Tibial nerve (tissue), 4 donors: ENCODE measurements at regions not wholly inside any gene's neighbourhood (a gene's known extent, or its start where the extent isn't known, plus 50 kb on each side); places are given as distances from the start of the nearest gene placed in this dataset.
A peak's percentile ranks its signal among the peaks of the same experiment; 100 is the strongest.

Experiments used
- DNase-seq, 2 donors: peaks; one replicate each; pipeline ENCODE4 v3.0.0-alpha.2; 2019; ENCODE audit warnings: low spot score in 2 of 2
- H3K27ac ChIP-seq, 4 donors: fragments of 200-600 bp; sonication (generic) in 3 of 4; one replicate each; pipeline ENCODE4 v1.5.1; 2017 to 2019; ENCODE audit warnings: mild to moderate bottlenecking in 1 of 4
- H3K27me3 ChIP-seq, 2 donors: fragments of 200-600 bp; sonication (generic) in 1 of 2; one replicate each; pipeline versions ENCODE4 v1.5.1 to v1.6.0; 2017 to 2019
- H3K36me3 ChIP-seq, 3 donors: fragments of 200-600 bp; sonication (generic); one replicate each; pipeline ENCODE4 v1.5.1; 2018 to 2019
- H3K4me1 ChIP-seq, 4 donors: fragments of 200-600 bp; sonication (generic) in 3 of 4; one replicate each; pipeline ENCODE4 v1.5.1; 2017 to 2019
- H3K4me3 ChIP-seq, 4 donors: fragments of 200-600 bp; sonication (generic) in 3 of 4; one replicate each; pipeline ENCODE4 v1.5.1; 2017 to 2019; ENCODE audit warnings: mild to moderate bottlenecking in 1 of 4, moderate library complexity in 1 of 4
- H3K9me3 ChIP-seq, 4 donors: fragments of 200-600 bp; sonication (generic) in 3 of 4; one replicate each; pipeline ENCODE4 v1.5.1; 2017 to 2019
- EP300 ChIP-seq, 2 donors: sonication (generic); formaldehyde crosslinking; IDR thresholded peaks; one replicate each; pipeline ENCODE4 v1.6.1; 2017; ENCODE audit warnings: antibody characterized with exemption in 2 of 2, mild to moderate bottlenecking in 1 of 2
- POLR2A ChIP-seq, 2 donors: fragments of 450-650 bp; IDR thresholded peaks; one replicate each; pipeline ENCODE4 v1.6.1; 2017; ENCODE audit warnings: antibody characterized with exemption in 2 of 2, mild to moderate bottlenecking in 2 of 2, moderate library complexity in 2 of 2
- WGBS, 2 donors: methylation state at CpG; one replicate each; pipeline ENCODE4 v1.1.5; 2018; 5-methylcytosine and 5-hydroxymethylcytosine counted together
- TF ChIP-seq, protein P1 (sequence below), 5 experiments: fragments of 200-600 bp in 3 of 5; fragments of 450-650 bp in 2 of 5; sonication (generic) in 3 of 5; IDR thresholded peaks; one replicate each; pipeline ENCODE4 v1.5.1; 2016 to 2019; ENCODE audit warnings: antibody characterized with exemption in 5 of 5, mild to moderate bottlenecking in 3 of 5, moderate library complexity in 2 of 5

DNA sequence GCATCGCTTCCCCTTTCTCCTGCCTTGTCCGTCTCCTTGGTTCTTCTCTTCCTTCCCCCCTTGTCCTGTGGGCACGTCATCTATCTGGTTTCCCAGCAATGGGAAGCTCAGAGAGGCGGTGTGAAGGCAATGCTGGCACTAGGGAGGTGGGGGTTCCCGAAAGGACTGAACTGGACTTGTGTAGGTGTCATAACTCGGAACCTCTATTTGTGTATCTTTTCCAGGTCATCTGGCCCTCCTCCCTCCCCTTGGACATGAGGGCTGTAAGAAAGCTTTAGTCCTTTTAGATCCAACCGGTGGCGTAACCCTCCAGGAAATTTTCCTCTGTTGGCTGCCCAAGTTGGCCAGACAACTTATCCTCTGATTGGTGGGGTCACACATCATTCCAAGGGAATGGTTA is 231.5 kb upstream of the TLE3 start:
- H3K4me3 ChIP-seq, result no peak overlapping the region
- no peaks in the 10 kb centered on the region for H3K27me3 ChIP-seq
- H3K27ac ChIP-seq, result peak overlapping the region in 2 of 4 donors; percentile 57 to 63
- TF ChIP-seq POLR2A (IDR thresholded peaks at IDR 0.05), result no peak
- TF ChIP-seq, protein P1, sequence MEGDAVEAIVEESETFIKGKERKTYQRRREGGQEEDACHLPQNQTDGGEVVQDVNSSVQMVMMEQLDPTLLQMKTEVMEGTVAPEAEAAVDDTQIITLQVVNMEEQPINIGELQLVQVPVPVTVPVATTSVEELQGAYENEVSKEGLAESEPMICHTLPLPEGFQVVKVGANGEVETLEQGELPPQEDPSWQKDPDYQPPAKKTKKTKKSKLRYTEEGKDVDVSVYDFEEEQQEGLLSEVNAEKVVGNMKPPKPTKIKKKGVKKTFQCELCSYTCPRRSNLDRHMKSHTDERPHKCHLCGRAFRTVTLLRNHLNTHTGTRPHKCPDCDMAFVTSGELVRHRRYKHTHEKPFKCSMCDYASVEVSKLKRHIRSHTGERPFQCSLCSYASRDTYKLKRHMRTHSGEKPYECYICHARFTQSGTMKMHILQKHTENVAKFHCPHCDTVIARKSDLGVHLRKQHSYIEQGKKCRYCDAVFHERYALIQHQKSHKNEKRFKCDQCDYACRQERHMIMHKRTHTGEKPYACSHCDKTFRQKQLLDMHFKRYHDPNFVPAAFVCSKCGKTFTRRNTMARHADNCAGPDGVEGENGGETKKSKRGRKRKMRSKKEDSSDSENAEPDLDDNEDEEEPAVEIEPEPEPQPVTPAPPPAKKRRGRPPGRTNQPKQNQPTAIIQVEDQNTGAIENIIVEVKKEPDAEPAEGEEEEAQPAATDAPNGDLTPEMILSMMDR (IDR thresholded peaks at IDR 0.05), result no peak
- TF ChIP-seq EP300 (IDR thresholded peaks at IDR 0.05), result peak in 1 of 2 donors; percentile 47
- WGBS, 2 donors, result 79% methylated on average over 8 of the region's 8 CpGs
- no peaks in the 10 kb centered on the region for H3K36me3 ChIP-seq
- no peak for DNase-seq
- peaks cover 0 to 3% (median 2%) of the 10 kb centered on the region in 4 donors for H3K9me3 ChIP-seq
- peaks cover 0 to 34% (median 14%) of the 10 kb centered on the region in 4 donors for H3K4me1 ChIP-seq

DNA sequence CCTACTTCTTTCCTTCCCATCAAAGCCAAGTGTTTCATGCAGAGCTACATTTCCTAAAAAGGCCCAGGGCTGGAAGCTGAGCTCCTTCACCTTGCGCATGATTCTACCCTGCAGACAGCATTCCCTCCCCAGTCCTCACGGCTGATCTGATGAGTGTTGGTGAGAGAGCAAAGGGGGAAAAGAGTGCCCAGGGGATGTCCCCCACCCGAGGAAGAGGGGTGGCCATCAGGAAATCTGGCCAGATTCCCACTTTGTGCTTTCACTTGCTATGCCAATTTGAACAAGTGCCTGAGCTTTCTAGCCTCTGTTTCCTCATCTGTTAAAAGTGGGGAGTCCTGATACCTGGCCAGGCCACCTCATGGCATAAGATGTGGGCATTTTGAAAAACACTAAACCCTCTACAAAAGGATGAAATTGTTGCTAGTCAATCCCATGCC is 231.0 kb upstream of the TLE3 start:
- Histone ChIP-seq H3K4me3 (no peak overlapping the region), H3K9me3 (no peaks in the 10 kb centered on the region), H3K27me3 (no peaks in the 10 kb centered on the region), H3K36me3 (no peaks in the 10 kb centered on the region), H3K27ac (peak overlapping the region in 2 of 4 donors; percentile 57 to 63), H3K4me1 (peaks cover 0 to 38% (median 16%) of the 10 kb centered on the region in 4 donors)
- no peak for TF ChIP-seq POLR2A (IDR thresholded peaks at IDR 0.05)
- TF ChIP-seq, protein P1 (IDR thresholded peaks at IDR 0.05), result no peak
- no peak for TF ChIP-seq EP300 (IDR thresholded peaks at IDR 0.05)
- WGBS, 2 donors, result 23 to 45% methylated on average over 3 of the region's 3 CpGs
- DNase-seq, result no peak

- Histone ChIP-seq H3K27me3 (no peaks in the 10 kb centered on the region), H3K4me3 (no peak overlapping the region), H3K9me3 (no peaks in the 10 kb centered on the region), H3K27ac (peak overlapping the region in 2 of 4 donors; percentile 52 to 66), H3K4me1 (peaks cover 0 to 45% (median 22%) of the 10 kb centered on the region in 4 donors), H3K36me3 (no peaks in the 10 kb centered on the region)
- WGBS, 2 donors, result 26 to 32% methylated on average over 8 of the region's 8 CpGs
- peak; percentile 47 to 58 for DNase-seq
- no peak for TF ChIP-seq POLR2A (IDR thresholded peaks at IDR 0.05)
- TF ChIP-seq, protein P1 (IDR thresholded peaks at IDR 0.05), result no peak
- TF ChIP-seq EP300 (IDR thresholded peaks at IDR 0.05), result peak in 1 of 2 donors; percentile 65
Measured at GRCh38 chr15:70327856-70328678, 230.3 kb upstream of the TLE3 start.

- 70 to 75% methylated on average over 3 of the region's 3 CpGs for WGBS, 2 donors
- Histone ChIP-seq H3K9me3 (no peaks in the 10 kb centered on the region), H3K4me1 (peaks cover 0 to 51% (median 28%) of the 10 kb centered on the region in 4 donors), H3K27me3 (no peaks in the 10 kb centered on the region), H3K4me3 (no peak overlapping the region), H3K27ac (peak overlapping the region in 2 of 4 donors; percentile 52 to 66), H3K36me3 (no peaks in the 10 kb centered on the region)
- TF ChIP-seq POLR2A (IDR thresholded peaks at IDR 0.05), result no peak
- TF ChIP-seq EP300 (IDR thresholded peaks at IDR 0.05), result no peak
- TF ChIP-seq, protein P1 (IDR thresholded peaks at IDR 0.05), result no peak
- DNase-seq, result no peak
Measured at GRCh38 chr15:70327328-70327855, 229.7 kb upstream of the TLE3 start.
